Liver (tissue), 8 donors: ENCODE measurements at regions not wholly inside any gene's neighbourhood (a gene's known extent, or its start where the extent isn't known, plus 50 kb on each side); places are given as distances from the start of the nearest gene placed in this dataset.

Experiments
- DNase-seq: peaks from one replicate; pipeline ENCODE4 v3.0.0-alpha.2; 2017; ENCODE audit warnings: low spot score
- H3K27ac ChIP-seq, 2 donors: one replicate each; pipeline ENCODE4 v1.7.0; 2013; ENCODE audit warnings: inconsistent platforms in 2 of 2, low read length in 2 of 2, control low read depth in 1 of 2, low read depth in 1 of 2, mild to moderate bottlenecking in 1 of 2
- H3K27me3 ChIP-seq, 4 donors: one replicate each; pipeline versions ENCODE4 v1.6.1 to v1.7.0; 2013; ENCODE audit warnings: low read length in 3 of 4, inconsistent platforms in 1 of 4, mild to moderate bottlenecking in 1 of 4, moderate library complexity in 1 of 4; ENCODE audit not compliant: control insufficient read depth in 4 of 4, insufficient read depth in 4 of 4
- H3K36me3 ChIP-seq, 4 donors: one replicate each; pipeline versions ENCODE4 v1.6.1 to v1.7.0; 2013; ENCODE audit warnings: low read length in 3 of 4, mild to moderate bottlenecking in 3 of 4, low read depth in 1 of 4, moderate library complexity in 1 of 4; ENCODE audit not compliant: control insufficient read depth in 4 of 4, insufficient read depth in 3 of 4
- H3K4me1 ChIP-seq, 4 donors: one replicate each; pipeline versions ENCODE4 v1.6.1 to v1.7.0; 2013; ENCODE audit warnings: low read length in 3 of 4, mild to moderate bottlenecking in 3 of 4, moderate library complexity in 1 of 4; ENCODE audit not compliant: control insufficient read depth in 4 of 4, insufficient read depth in 4 of 4
- H3K4me3 ChIP-seq, 3 donors: one replicate each; pipeline versions ENCODE4 v1.6.1 to v1.7.0; 2013; ENCODE audit warnings: low read length in 3 of 3, control low read depth in 1 of 3, low read depth in 1 of 3, mild to moderate bottlenecking in 1 of 3
- H3K9ac ChIP-seq, 2 donors: one replicate each; pipeline ENCODE4 v1.7.0; 2013; ENCODE audit warnings: low read length in 2 of 2, mild to moderate bottlenecking in 2 of 2, moderate library complexity in 2 of 2, control low read depth in 1 of 2, low read depth in 1 of 2
- H3K9me3 ChIP-seq, 4 donors: one replicate each; pipeline versions ENCODE4 v1.6.1 to v1.7.0; 2013; ENCODE audit warnings: low read length in 3 of 4; ENCODE audit not compliant: control insufficient read depth in 4 of 4
- ATF3 ChIP-seq: IDR thresholded peaks from 2 replicates; pipeline ENCODE4 v1.6.1; 2016; ENCODE audit warnings: antibody characterized with exemption
- CTCF ChIP-seq: fragments of 150-350 bp; IDR thresholded peaks from 2 replicates; pipeline ENCODE4 v1.5.1; 2017; ENCODE audit warnings: improper control_type of control experiment, low read depth, low read length; ENCODE audit not compliant: missing input control
- EGR1 ChIP-seq, 2 donors: IDR thresholded peaks; 2 replicates each; pipeline ENCODE4 v1.6.1; 2016 to 2018; ENCODE audit warnings: antibody characterized with exemption in 2 of 2, low read depth in 2 of 2
- FOXA1 ChIP-seq: IDR thresholded peaks from 2 replicates; pipeline ENCODE4 v1.6.1; 2016; ENCODE audit warnings: antibody characterized with exemption
- FOXA2 ChIP-seq: IDR thresholded peaks from 2 replicates; pipeline ENCODE4 v1.6.1; 2016; ENCODE audit warnings: antibody characterized with exemption
- GABPA ChIP-seq, 2 donors: IDR thresholded peaks in 1 of 2; conservative IDR thresholded peaks in 1 of 2; 2 replicates each; pipeline ENCODE4 v1.6.1; 2016; ENCODE audit warnings: antibody characterized with exemption in 2 of 2, mild to moderate bottlenecking in 1 of 2, moderate library complexity in 1 of 2
- HNF4A ChIP-seq, 2 donors: conservative IDR thresholded peaks; 2 replicates each; pipeline ENCODE4 v1.6.1; 2016; ENCODE audit warnings: antibody characterized with exemption in 2 of 2, mild to moderate bottlenecking in 2 of 2
- HNF4G ChIP-seq: IDR thresholded peaks from 2 replicates; pipeline ENCODE4 v1.6.1; 2016; ENCODE audit warnings: antibody characterized with exemption
- JUND ChIP-seq, 2 donors: IDR thresholded peaks; 2 replicates each; pipeline ENCODE4 v1.6.1; 2016; ENCODE audit warnings: antibody characterized with exemption in 2 of 2
- MAX ChIP-seq: IDR thresholded peaks from 2 replicates; pipeline ENCODE4 v1.6.1; 2016; ENCODE audit warnings: antibody characterized with exemption
- RAD21 ChIP-seq, 2 donors: IDR thresholded peaks; 2 replicates each; pipeline ENCODE4 v1.6.1; 2016; ENCODE audit warnings: antibody characterized with exemption in 2 of 2, mild to moderate bottlenecking in 2 of 2
- REST ChIP-seq: IDR thresholded peaks from 2 replicates; pipeline ENCODE4 v1.6.1; 2016; ENCODE audit warnings: antibody characterized with exemption, mild to moderate bottlenecking
- RXRA ChIP-seq, 2 donors: IDR thresholded peaks; 2 replicates each; pipeline ENCODE4 v1.6.1; 2017 to 2018; ENCODE audit warnings: antibody characterized with exemption in 2 of 2, mild to moderate bottlenecking in 1 of 2
- SP1 ChIP-seq: IDR thresholded peaks from 2 replicates; pipeline ENCODE4 v1.6.1; 2018; ENCODE audit warnings: antibody characterized with exemption, mild to moderate bottlenecking
- TAF1 ChIP-seq: conservative IDR thresholded peaks from 2 replicates; pipeline ENCODE4 v1.6.1; 2016; ENCODE audit warnings: antibody characterized with exemption, mild to moderate bottlenecking
- YY1 ChIP-seq: IDR thresholded peaks from 2 replicates; pipeline ENCODE4 v1.6.1; 2016; ENCODE audit warnings: antibody characterized with exemption, mild to moderate bottlenecking
- ZBTB33 ChIP-seq: IDR thresholded peaks from 2 replicates; pipeline ENCODE4 v1.6.1; 2016; ENCODE audit warnings: antibody characterized with exemption
- WGBS: extraction: QIAGEN DNeasy Blood & Tissue Kit; methylation state at CpG from one replicate; pipeline ENCODE4 v1.1.7; 2013; 5-methylcytosine and 5-hydroxymethylcytosine counted together
- donor health status: healthy.
- donor health status: healthy.
- donor health status: healthy.
- donor health status: healthy.
- donor health status: healthy.

GRCh38 chr3:99505646-99506269 is 132.6 kb upstream of the COL8A1 start:
- no peak for DNase-seq
- H3K4me1 ChIP-seq = no peaks in the 10 kb centered on the region
- no peak overlapping the region for H3K9ac ChIP-seq
- H3K27me3 ChIP-seq = no peaks in the 10 kb centered on the region
- H3K9me3 ChIP-seq = no peaks in the 10 kb centered on the region
- no peak overlapping the region for H3K4me3 ChIP-seq
- no peak overlapping the region for H3K27ac ChIP-seq
- no peak for TF ChIP-seq JUND (IDR thresholded peaks at IDR 0.05)
- no peak for TF ChIP-seq ZBTB33
- no peak for TF ChIP-seq MAX
- no peak for TF ChIP-seq RXRA (IDR thresholded peaks at IDR 0.05)
- TF ChIP-seq ATF3 = no peak
- TF ChIP-seq SP1 = no peak
- TF ChIP-seq CTCF = no peak
- no peak for TF ChIP-seq YY1
- no peak for TF ChIP-seq FOXA1
- no peak for TF ChIP-seq EGR1 (IDR thresholded peaks at IDR 0.05; ENCODE audit: low read depth in 2 of 2)
- no peak for TF ChIP-seq HNF4A (conservative IDR thresholded peaks at IDR 0.05)
- TF ChIP-seq FOXA2 = no peak
- no peak for TF ChIP-seq RAD21 (IDR thresholded peaks at IDR 0.05)
- no peak for TF ChIP-seq GABPA (IDR thresholded peaks at IDR 0.05 in 1 of 2, conservative IDR thresholded peaks at IDR 0.05 in 1 of 2)
- no peak for TF ChIP-seq TAF1
- TF ChIP-seq REST = no peak
- no peak for TF ChIP-seq HNF4G
- 65% methylated on average over 7 of the region's 7 CpGs for WGBS
- no peaks in the 10 kb centered on the region for H3K36me3 ChIP-seq
